GM12892 (cell line): ENCODE measurements at regions not wholly inside any gene's neighbourhood (a gene's known extent, or its start where the extent isn't known, plus 50 kb on each side); places are given as distances from the start of the nearest gene placed in this dataset.

Source experiments
- POLR2A ChIP-seq: IDR thresholded peaks from 2 replicates; pipeline ENCODE4 v1.6.1; 2011; ENCODE audit warnings: low read depth, low read length, control low read depth
- TAF1 ChIP-seq: IDR thresholded peaks from 2 replicates; pipeline ENCODE4 v1.6.1; 2011; ENCODE audit warnings: low read depth, mild to moderate bottlenecking, control low read depth, low read length, borderline replicate concordance

DNA sequence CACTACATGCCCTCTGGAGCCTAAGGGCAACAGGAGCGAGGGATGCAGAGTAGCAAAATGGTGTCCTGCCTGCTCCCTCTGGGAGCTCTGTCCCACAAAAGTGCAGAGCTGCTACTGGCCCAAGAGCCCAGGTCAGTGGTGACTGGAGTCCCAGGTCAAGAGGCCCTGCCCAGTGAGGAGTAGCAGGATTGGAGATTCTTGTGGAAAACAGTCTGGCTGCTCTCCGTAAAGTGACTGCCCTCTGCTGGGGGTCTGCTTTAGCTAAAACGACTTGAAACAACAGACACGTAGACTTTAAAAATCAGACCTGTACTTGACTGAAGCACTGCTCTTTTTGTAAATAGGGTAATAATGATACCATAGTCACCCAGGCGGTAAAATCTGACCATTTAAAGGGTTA lies 917.0 kb downstream of the MAT2B start:
- TF ChIP-seq POLR2A (no peak), TAF1 (no peak)
